Heart right ventricle (tissue), 16 donors: ENCODE measurements at regions not wholly inside any gene's neighbourhood (a gene's known extent, or its start where the extent isn't known, plus 50 kb on each side); places are given as distances from the start of the nearest gene placed in this dataset.
"Not testable (repeated sequence)": the region's sequence is repeated elsewhere in the genome, so short reads cannot be mapped to it uniquely, and the experiment has no call there.

Experiments used
- ATAC-seq, 8 donors: fragments of 200-7000 bp; cut with Tn5 transposase; one replicate each; pipeline ENCODE4 v1.9.1; 2020; ENCODE audit warnings: mild to moderate bottlenecking in 8 of 8, moderate library complexity in 8 of 8, moderate number of reproducible peaks in 1 of 8
- DNase-seq, 2 donors: peaks; one replicate each; pipeline ENCODE4 v3.0.0-alpha.2; 2020
- H3K27ac ChIP-seq, 10 donors: fragments of 200-600 bp; sonication (generic) in 2 of 10; one replicate each; pipeline versions ENCODE4 v1.5.0 to v1.8.0; 2020 to 2022; ENCODE audit warnings: mild to moderate bottlenecking in 3 of 10
- H3K27me3 ChIP-seq, 7 donors: fragments of 200-600 bp; one replicate each; pipeline ENCODE4 v1.8.0; 2021 to 2022; ENCODE audit warnings: mild to moderate bottlenecking in 2 of 7
- H3K36me3 ChIP-seq, 9 donors: fragments of 200-600 bp; sonication (generic) in 1 of 9; one replicate each; pipeline versions ENCODE4 v1.5.0 to v1.8.0; 2020 to 2022; ENCODE audit warnings: mild to moderate bottlenecking in 2 of 9
- H3K4me1 ChIP-seq, 9 donors: fragments of 200-600 bp; sonication (generic) in 1 of 9; one replicate each; pipeline versions ENCODE4 v1.5.0 to v1.8.0; 2020 to 2022; ENCODE audit warnings: mild to moderate bottlenecking in 4 of 9
- H3K4me3 ChIP-seq, 10 donors: fragments of 200-600 bp; sonication (generic) in 2 of 10; one replicate each; pipeline versions ENCODE4 v1.5.0 to v1.8.0; 2020 to 2022; ENCODE audit warnings: mild to moderate bottlenecking in 7 of 10, moderate library complexity in 2 of 10
- H3K9me3 ChIP-seq, 11 donors: fragments of 200-600 bp in 10 of 11; sonication (generic) in 2 of 11; one replicate each; pipeline versions ENCODE4 v1.5.0 to v1.8.0; 2013 to 2022; ENCODE audit warnings: mild to moderate bottlenecking in 2 of 11, control low read depth in 1 of 11, moderate library complexity in 1 of 11
- whole genome bisulfite sequencing, 2 donors: extraction: QIAGEN DNeasy Blood & Tissue Kit; methylation state at CpG; one replicate each; pipeline ENCODE4 v1.1.7; 2013; ENCODE audit warnings: inconsistent platforms in 1 of 2; 5-methylcytosine and 5-hydroxymethylcytosine counted together
- intact Hi-C, 10 donors: fragments of 100-400 bp; cut with DNase I; formaldehyde crosslinking; loops; one replicate each; pipeline versions ENCODE4 v1.11.1 to v1.14.2; 2022
- TF ChIP-seq, protein P1 (sequence below), 9 donors: fragments of 200-600 bp; sonication (generic) in 2 of 9; IDR thresholded peaks; one replicate each; pipeline versions ENCODE4 v1.5.0 to v1.8.0; 2021 to 2022; ENCODE audit warnings: antibody characterized with exemption in 9 of 9, mild to moderate bottlenecking in 5 of 9, moderate library complexity in 1 of 9
- donor health status: Arrhythmogenic right ventricular cardiomyopathy.
- donor health status: ischemic (EF 13 %, LVEDD 7.1; RV severe dilation, severe dysfunction).
- donor health status: healthy with polysubstance abuse.
- donor health status: DM: no; HTN: yes; CAD: no.
- donor health status: DM: no; HTN: no; CAD: no.
- donor health status: ischemic (EF 25% LVEDD 6.9; RV normal size, moderate dysfunction).
- donor health status: ischemic (EF 25% LVEDD 5.7; RV mildly dilated, moderate dysfunction).
- donor health status: healthy.
- donor health status: DM: yes; HTN: yes; CAD: no.
- donor health status: Ischemic cardiomyopathy.
- donor health status: ischemic (EF 35%, LVEDD 5.7; RV mildly dilated, moderate dysfunction).
- donor health status: nonischemic (EF 11% LVEDD 7.7; RV severe dilation, severe dysfunction).
- donor health status: DM: yes; HTN: yes; CAD: no.
- donor health status: PGD.
- donor health status: ischemic (EF 29% LVEDD 5.4; RV normal size, mild dysfunction).
- donor health status: nonischemic (EF 23%, LVEDD 6.1; RV moderate dilation, normal function).

DNA sequence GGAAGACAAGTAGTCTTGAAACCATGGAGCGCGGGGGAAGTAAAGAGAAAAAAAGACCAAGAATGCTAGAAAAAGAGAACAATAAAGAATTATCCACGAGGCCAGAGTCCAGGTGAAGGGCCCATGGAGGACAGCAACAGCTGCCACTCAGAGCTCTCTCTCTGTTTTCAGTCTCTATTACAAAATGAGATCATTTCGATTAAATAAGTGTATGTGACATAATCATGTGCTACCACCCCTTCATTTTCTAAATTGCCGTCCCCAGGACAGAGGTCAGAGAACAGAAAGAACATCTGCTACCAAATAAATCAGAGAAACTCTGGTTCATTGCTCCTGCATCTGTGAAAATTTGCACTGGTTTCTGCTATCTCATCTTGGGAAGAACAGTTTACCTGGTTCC lies 838.7 kb downstream of the RNF144A start:
- ATAC-seq, result no peak
- H3K4me3 ChIP-seq, result no peak overlapping the region
- intact Hi-C loops, result no loop called here
- no peak overlapping the region for H3K27ac ChIP-seq
- no peaks in the 10 kb centered on the region for H3K4me1 ChIP-seq
- peaks cover 0 to 62% (median 22%) of the 10 kb centered on the region in 11 donors for H3K9me3 ChIP-seq
- no peaks in the 10 kb centered on the region for H3K36me3 ChIP-seq
- no peaks in the 10 kb centered on the region for H3K27me3 ChIP-seq
- TF ChIP-seq, protein P1, sequence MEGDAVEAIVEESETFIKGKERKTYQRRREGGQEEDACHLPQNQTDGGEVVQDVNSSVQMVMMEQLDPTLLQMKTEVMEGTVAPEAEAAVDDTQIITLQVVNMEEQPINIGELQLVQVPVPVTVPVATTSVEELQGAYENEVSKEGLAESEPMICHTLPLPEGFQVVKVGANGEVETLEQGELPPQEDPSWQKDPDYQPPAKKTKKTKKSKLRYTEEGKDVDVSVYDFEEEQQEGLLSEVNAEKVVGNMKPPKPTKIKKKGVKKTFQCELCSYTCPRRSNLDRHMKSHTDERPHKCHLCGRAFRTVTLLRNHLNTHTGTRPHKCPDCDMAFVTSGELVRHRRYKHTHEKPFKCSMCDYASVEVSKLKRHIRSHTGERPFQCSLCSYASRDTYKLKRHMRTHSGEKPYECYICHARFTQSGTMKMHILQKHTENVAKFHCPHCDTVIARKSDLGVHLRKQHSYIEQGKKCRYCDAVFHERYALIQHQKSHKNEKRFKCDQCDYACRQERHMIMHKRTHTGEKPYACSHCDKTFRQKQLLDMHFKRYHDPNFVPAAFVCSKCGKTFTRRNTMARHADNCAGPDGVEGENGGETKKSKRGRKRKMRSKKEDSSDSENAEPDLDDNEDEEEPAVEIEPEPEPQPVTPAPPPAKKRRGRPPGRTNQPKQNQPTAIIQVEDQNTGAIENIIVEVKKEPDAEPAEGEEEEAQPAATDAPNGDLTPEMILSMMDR (IDR thresholded peaks at IDR 0.05), result no peak
- WGBS, 2 donors, result 83 to 87% methylated on average over 5 of the region's 5 CpGs
- DNase-seq, result no peak

DNA sequence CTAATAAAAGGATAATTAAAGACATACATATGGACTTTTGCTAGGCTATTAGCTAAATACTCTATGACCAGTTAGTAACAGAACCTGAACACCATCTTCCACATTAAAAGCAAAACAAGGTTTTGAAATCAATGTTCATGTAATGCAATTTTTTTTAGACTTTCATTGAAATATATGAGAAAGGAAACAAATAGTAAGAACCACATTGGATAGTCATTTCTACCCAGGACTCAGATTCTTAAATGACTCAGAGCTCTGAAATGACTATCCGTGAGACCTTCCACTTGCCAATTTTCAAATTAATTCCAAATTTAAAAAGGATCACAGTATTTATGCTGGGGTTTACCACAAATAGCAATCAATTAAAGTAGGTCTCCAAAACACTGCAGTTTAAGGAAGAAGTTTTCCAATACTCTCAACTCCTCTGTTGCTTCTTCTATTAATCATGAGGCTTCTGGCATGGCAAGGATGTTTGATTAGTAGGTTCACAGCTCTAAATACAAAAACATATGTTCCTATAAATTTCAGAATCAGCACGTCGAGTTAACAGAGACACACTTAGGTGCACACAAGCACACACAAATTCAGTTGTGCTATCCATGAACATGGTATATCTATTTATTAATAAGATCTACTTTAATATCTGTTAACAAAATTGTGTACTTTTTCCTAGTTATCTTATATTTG lies 841.0 kb downstream of the RNF144A start:
- 88 to 90% methylated on average over 3 of the region's 3 CpGs for WGBS, 2 donors
- TF ChIP-seq, protein P1 (IDR thresholded peaks at IDR 0.05), result no peak
- DNase-seq (no peak), ATAC-seq (no peak)
- no peak overlapping the region for H3K4me3 ChIP-seq
- intact Hi-C loops, result no loop called here
- no peaks in the 10 kb centered on the region for H3K27me3 ChIP-seq
- peaks cover 0 to 68% (median 22%) of the 10 kb centered on the region in 11 donors for H3K9me3 ChIP-seq
- H3K4me1 ChIP-seq, result no peaks in the 10 kb centered on the region
- no peak overlapping the region for H3K27ac ChIP-seq
- no peaks in the 10 kb centered on the region for H3K36me3 ChIP-seq

GRCh38 chr2:7759898-7760297 lies 842.7 kb downstream of the RNF144A start:
- peaks cover 0 to 62% (median 14%) of the 10 kb centered on the region in 11 donors for H3K9me3 ChIP-seq

DNA sequence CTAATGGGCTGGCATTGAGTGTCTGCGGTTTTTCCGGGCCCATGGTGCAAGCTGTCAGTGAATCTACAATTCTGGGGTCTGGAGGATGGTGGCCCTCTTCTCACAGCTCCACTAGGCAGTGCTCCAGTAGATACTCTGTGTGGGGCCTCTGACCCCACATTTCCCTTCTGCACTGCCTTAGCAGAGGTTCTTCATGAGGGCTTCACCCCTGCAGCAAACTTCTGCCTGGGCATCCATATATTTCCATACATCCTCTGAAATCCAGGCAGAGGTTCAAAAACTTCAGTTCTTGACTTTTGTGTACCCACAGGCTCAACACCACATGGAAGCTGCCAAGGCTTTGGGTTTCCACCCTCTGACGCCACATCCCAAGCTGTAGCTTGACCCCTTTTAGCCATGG lies 846.2 kb downstream of the RNF144A start:
- H3K4me1 ChIP-seq, H3K4me3 ChIP-seq, H3K27me3 ChIP-seq, ATAC-seq, intact Hi-C loops, H3K36me3 ChIP-seq, H3K27ac ChIP-seq, DNase-seq: not testable (repeated sequence)
- H3K9me3 ChIP-seq, result peaks cover 0 to 42% (median 5%) of the 10 kb centered on the region in 11 donors
- WGBS, 2 donors, result 97 to 99% methylated on average over 3 of the region's 3 CpGs

More at GRCh38 chr2:7759898-7760297, 842.7 kb downstream of the RNF144A start:
- H3K27ac ChIP-seq, result no peak overlapping the region
- intact Hi-C loops, result no loop called here
- no peak overlapping the region for H3K4me3 ChIP-seq
- DNase-seq (no peak), ATAC-seq (no peak)
- H3K36me3 ChIP-seq, result no peaks in the 10 kb centered on the region
- H3K27me3 ChIP-seq, result no peaks in the 10 kb centered on the region
- H3K4me1 ChIP-seq, result no peaks in the 10 kb centered on the region
- TF ChIP-seq, protein P1 (IDR thresholded peaks at IDR 0.05), result no peak
- WGBS, 2 donors, result 87 to 89% methylated on average over 3 of the region's 3 CpGs

- TF ChIP-seq, protein P1 (IDR thresholded peaks at IDR 0.05), result no peak
- H3K4me3 ChIP-seq, result no peak overlapping the region
- 86 to 88% methylated on average over 1 of the region's 1 CpG for WGBS, 2 donors
- no peak for ATAC-seq
- intact Hi-C loops, result no loop called here
- no peaks in the 10 kb centered on the region for H3K36me3 ChIP-seq
- H3K27ac ChIP-seq, result no peak overlapping the region
- no peaks in the 10 kb centered on the region for H3K27me3 ChIP-seq
- DNase-seq, result no peak
- peaks cover 0 to 24% (median 0%) of the 10 kb centered on the region in 11 donors for H3K9me3 ChIP-seq
- no peaks in the 10 kb centered on the region for H3K4me1 ChIP-seq
Measured at GRCh38 chr2:7765236-7765635, 848.0 kb downstream of the RNF144A start.
